ENCODE measurements at regions not wholly inside any gene's neighbourhood (a gene's known extent, or its start where the extent isn't known, plus 50 kb on each side); places are given as distances from the start of the nearest gene placed in this dataset.

GRCh38 chr13:105329359-105329758, 1206.1 kb downstream of the EFNB2 start:
- Histone ChIP-seq H3K9ac (ENCODE audit: low read length) (no peak overlapping the region), H3K9me3 (ENCODE audit: low read length) (no peaks in the 10 kb centered on the region), H3K79me2 (ENCODE audit: insufficient read depth, low read length) (no peaks in the 10 kb centered on the region), H3K4me1 (ENCODE audit: insufficient read depth, low read length, severe bottlenecking) (no peaks in the 10 kb centered on the region), H3K27ac (ENCODE audit: low read depth, low read length, poor library complexity, severe bottlenecking) (no peak overlapping the region), H3K4me3 (ENCODE audit: low read depth, low read length, poor library complexity, severe bottlenecking) (no peak overlapping the region), H3K4me2 (ENCODE audit: low read length) (no peak overlapping the region), H3K9me2 (ENCODE audit: low read depth, low read length) (no peaks in the 10 kb centered on the region; the same call in 1 of the 2 replicates), H3K27me3 (ENCODE audit: insufficient read depth, low read length) (no peaks in the 10 kb centered on the region), H2AFZ (ENCODE audit: low read length) (no peak overlapping the region), H3K36me3 (ENCODE audit: insufficient read depth, low read length) (no peaks in the 10 kb centered on the region), H3F3A (ENCODE audit: insufficient read depth, low read length) (no peaks in the 10 kb centered on the region), H4K20me1 (ENCODE audit: insufficient read depth, low read length) (no peaks in the 10 kb centered on the region)
- no peak for TF ChIP-seq CTCF (IDR thresholded peaks at IDR 0.05; ENCODE audit: low read length)
- TF ChIP-seq EZH2 (IDR thresholded peaks at IDR 0.05; ENCODE audit: borderline replicate concordance, low read length): no peak

GRCh38 chr13:105328212-105328611, 1207.2 kb downstream of the EFNB2 start:
- Histone ChIP-seq H3K4me3 (ENCODE audit: low read depth, low read length, poor library complexity, severe bottlenecking) (no peak overlapping the region), H3K27ac (ENCODE audit: low read depth, low read length, poor library complexity, severe bottlenecking) (no peak overlapping the region), H3K4me1 (ENCODE audit: insufficient read depth, low read length, severe bottlenecking) (no peaks in the 10 kb centered on the region), H4K20me1 (ENCODE audit: insufficient read depth, low read length) (no peaks in the 10 kb centered on the region), H3F3A (ENCODE audit: insufficient read depth, low read length) (no peaks in the 10 kb centered on the region), H3K9me2 (ENCODE audit: low read depth, low read length) (no peaks in the 10 kb centered on the region; the same call in 1 of the 2 replicates), H3K9ac (ENCODE audit: low read length) (no peak overlapping the region), H3K27me3 (ENCODE audit: insufficient read depth, low read length) (no peaks in the 10 kb centered on the region), H3K4me2 (ENCODE audit: low read length) (no peak overlapping the region), H3K79me2 (ENCODE audit: insufficient read depth, low read length) (no peaks in the 10 kb centered on the region), H2AFZ (ENCODE audit: low read length) (no peak overlapping the region), H3K9me3 (ENCODE audit: low read length) (no peaks in the 10 kb centered on the region), H3K36me3 (ENCODE audit: insufficient read depth, low read length) (no peaks in the 10 kb centered on the region)
- no peak for TF ChIP-seq EZH2 (IDR thresholded peaks at IDR 0.05; ENCODE audit: borderline replicate concordance, low read length)
- no peak for TF ChIP-seq CTCF (IDR thresholded peaks at IDR 0.05; ENCODE audit: low read length)

- Histone ChIP-seq H3K27ac (ENCODE audit: low read depth, low read length, poor library complexity, severe bottlenecking) (no peak overlapping the region), H3F3A (ENCODE audit: insufficient read depth, low read length) (no peaks in the 10 kb centered on the region), H3K27me3 (ENCODE audit: insufficient read depth, low read length) (no peaks in the 10 kb centered on the region), H3K4me2 (ENCODE audit: low read length) (no peak overlapping the region), H2AFZ (ENCODE audit: low read length) (no peak overlapping the region), H3K4me1 (ENCODE audit: insufficient read depth, low read length, severe bottlenecking) (no peaks in the 10 kb centered on the region), H3K9me2 (ENCODE audit: low read depth, low read length) (no peaks in the 10 kb centered on the region; the same call in 1 of the 2 replicates), H3K9me3 (ENCODE audit: low read length) (no peaks in the 10 kb centered on the region), H3K9ac (ENCODE audit: low read length) (no peak overlapping the region), H3K36me3 (ENCODE audit: insufficient read depth, low read length) (no peaks in the 10 kb centered on the region), H4K20me1 (ENCODE audit: insufficient read depth, low read length) (no peaks in the 10 kb centered on the region), H3K4me3 (ENCODE audit: low read depth, low read length, poor library complexity, severe bottlenecking) (no peak overlapping the region), H3K79me2 (ENCODE audit: insufficient read depth, low read length) (no peaks in the 10 kb centered on the region)
- TF ChIP-seq EZH2 (IDR thresholded peaks at IDR 0.05; ENCODE audit: borderline replicate concordance, low read length) (no peak), CTCF (IDR thresholded peaks at IDR 0.05; ENCODE audit: low read length) (no peak)
These were observed 1207.8 kb downstream of the EFNB2 start for GRCh38 chr13:105327581-105328126.
